T-helper 9 cell (primary cell): ENCODE measurements at regions not wholly inside any gene's neighbourhood (a gene's known extent, or its start where the extent isn't known, plus 50 kb on each side); places are given as distances from the start of the nearest gene placed in this dataset.

ENCODE experiments used
- DNase-seq: peaks from one replicate; pipeline ENCODE4 v3.0.0-alpha.2; 2020

- DNase-seq: no peak
Measured at GRCh38 chr18:8458546-8459215, 150.6 kb upstream of the RAB12 start.

DNA sequence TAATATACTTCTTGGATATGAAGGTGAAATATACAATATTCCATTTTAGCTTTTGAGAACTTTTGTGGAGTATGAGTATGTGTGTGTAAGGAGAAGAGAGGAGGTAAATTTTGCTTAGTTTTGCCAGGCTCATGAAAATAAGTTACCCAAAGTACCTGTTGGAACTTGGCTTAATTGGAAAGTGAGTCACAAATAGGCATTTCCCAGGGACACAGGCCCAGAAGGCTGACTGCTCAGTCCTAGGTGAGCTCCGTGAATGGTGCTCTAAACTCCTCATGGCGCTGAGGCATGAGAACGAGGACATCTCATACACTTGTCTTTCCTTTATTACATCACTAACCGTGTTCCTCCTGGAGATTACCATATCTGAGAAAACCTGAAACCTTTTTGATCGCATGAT lies 148.5 kb upstream of the RAB12 start:
- no peak for DNase-seq

- DNase-seq: no peak
Measured at GRCh38 chr18:8461544-8461943, 147.7 kb upstream of the RAB12 start.

- no peak for DNase-seq
Measured at GRCh38 chr18:8462651-8463185, 146.5 kb upstream of the RAB12 start.

- DNase-seq: no peak
Measured at GRCh38 chr18:8463791-8464190, 145.4 kb upstream of the RAB12 start.

- no peak for DNase-seq
Measured at GRCh38 chr18:8468191-8468590, 141.0 kb upstream of the RAB12 start.

DNA sequence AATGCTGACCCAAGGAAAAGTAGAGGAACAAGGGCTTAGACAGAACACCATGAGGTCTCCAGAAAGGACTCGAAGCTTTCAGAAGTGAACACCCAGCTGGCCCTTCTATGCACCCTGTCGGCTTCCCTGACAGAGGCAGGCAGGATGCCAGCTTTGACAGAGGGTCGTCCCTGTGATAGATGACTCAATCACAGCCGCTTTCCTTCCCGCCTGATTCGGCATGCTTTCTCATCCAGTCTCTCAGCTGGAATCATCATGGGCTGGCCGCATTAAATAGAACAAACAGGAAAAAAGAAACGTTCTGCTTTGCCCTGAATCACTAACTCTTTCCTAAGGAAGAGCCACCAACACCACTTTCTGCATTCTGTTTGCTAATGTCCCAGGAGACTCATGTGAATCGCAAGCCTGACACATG lies 140.3 kb upstream of the RAB12 start:
- DNase-seq: no peak

DNA sequence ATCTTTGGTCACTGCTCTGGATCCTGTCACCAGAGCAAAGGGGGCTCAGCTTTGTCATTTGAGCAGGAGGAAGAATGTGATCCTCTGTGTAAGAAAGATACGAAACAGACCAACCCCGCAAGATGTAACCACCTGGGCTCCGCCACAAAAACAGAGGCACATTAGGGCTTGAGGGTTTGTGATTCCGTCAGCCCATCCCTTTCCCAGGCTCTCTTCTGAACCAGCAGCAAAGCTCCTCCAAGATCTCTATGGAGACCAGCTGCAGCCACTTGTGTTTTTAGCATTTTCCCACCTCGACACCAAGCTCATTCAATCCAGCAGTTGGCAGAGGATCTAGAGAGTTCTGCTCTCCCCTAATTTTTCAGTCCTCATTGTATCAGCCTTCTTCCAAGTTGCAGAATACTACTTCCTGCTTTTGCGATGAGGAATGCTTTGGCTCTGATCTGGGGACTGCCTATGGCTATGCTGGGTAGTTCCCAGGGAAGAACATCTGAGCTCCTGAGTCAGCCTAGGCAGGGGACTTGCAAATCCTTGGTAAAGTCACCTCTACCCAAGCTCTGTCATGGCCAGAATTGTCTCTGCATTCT lies 139.6 kb upstream of the RAB12 start:
- no peak for DNase-seq

GRCh38 chr18:8471372-8471771 lies 137.9 kb upstream of the RAB12 start:
- DNase-seq: no peak

- no peak for DNase-seq
Measured at GRCh38 chr18:8474661-8475060, 134.6 kb upstream of the RAB12 start.

GRCh38 chr18:8477615-8478014 lies 131.6 kb upstream of the RAB12 start:
- DNase-seq: no peak

- peak; percentile 43 for DNase-seq
Measured at GRCh38 chr18:8478166-8478967, 130.9 kb upstream of the RAB12 start.

DNA sequence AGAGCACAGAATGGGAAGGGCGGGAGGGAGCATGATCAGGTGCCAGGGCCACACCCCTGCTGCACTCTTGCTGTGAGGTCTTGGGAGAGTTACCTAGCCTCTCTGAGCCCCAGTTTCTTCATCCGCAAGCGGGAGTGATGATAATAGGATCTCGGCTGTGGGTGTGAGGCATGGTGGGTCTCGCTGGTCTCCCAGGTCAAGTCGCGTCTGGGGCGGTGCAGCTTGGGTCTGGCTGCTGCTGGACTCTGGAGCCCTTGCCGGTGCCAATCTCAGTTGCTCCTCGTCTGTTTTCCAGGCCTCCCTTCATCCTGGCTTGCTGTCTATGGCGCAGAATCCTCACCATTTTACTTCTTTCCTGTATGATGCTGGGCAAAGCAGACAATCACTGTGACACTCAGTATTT lies 130.3 kb upstream of the RAB12 start:
- no peak for DNase-seq

DNA sequence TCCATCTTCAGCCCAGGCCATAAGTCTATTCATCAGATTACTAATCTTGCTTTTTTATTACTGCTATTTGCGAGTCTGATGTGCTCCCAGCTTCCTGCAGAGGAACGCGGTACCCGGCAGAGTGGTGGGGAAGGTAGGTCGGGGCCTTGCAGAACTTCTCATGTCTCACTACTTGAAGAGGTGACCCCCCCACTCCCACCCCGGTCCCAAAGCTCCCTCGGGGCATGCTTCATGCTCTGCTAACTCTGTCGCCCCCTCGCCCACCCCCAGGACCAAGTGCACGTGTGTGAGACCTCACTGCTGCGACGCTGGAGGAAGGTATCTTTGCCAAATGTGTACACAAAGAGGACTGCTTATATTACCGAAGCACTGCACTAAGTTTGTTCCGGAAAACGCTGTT lies 129.4 kb upstream of the RAB12 start:
- no peak for DNase-seq

- no peak for DNase-seq
Measured at GRCh38 chr18:8480506-8481328, 128.5 kb upstream of the RAB12 start.

GRCh38 chr18:8484951-8485350 lies 124.3 kb upstream of the RAB12 start:
- DNase-seq: no peak

DNA sequence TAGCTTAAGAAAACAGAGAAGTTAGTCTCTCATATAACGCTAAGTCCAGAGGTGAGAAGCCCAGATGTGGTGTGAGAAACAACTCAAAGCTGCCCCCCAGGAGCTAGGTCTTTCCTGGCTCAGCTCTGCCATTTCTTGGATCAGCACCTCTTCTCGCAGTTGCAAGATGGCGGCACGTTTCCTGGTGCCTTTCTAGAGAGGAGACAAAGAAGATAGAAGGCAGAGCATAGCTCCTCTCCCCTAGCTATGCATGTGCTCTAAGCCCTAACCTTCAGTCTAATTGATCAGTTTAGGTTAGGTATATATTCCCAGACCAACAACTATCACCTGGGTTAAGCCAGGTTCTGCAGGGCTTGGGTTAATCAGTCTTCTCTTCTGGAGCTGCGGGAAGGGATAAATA lies 119.5 kb upstream of the RAB12 start:
- DNase-seq: no peak

DNA sequence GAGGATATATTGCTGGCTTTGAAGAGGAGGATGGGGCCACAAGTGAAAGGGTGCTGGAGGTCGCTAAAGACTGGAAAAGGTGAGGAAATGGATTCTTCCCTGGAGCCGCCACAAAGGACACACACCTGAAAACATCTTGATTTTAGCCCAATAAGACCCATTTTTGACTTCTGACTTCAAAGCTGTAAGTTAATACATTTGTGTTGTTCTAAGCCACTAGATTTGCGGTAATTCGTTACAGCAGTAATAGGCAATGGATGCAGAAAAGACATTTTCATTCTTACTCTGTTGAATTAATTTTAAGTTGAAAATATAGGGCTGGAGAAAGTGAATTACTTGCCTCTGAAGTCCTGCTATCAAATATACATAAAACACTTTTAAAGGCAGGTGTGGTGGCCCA lies 117.7 kb upstream of the RAB12 start:
- no peak for DNase-seq

DNA sequence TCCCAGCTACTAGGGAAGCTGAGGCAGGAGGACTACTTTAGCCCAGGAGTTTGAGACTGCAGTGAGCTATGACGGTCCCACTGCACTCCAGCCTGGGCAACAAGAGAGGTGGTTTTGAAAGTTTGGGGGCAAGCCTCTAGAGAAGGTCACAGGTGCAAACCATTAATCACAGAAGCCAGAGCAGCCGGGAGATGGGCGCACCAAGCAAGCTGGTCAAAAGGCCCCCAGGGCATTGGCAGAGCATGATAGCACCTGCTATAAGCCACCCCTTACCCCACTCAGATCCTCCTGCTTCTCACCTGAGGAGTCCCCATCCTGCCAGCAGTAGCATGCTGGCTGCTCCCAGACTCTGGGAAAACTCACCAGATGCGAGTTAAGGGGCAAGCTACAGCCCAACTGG lies 116.1 kb upstream of the RAB12 start:
- DNase-seq: no peak

GRCh38 chr18:8496186-8496585 lies 113.1 kb upstream of the RAB12 start:
- no peak for DNase-seq

GRCh38 chr18:8498905-8499304 lies 110.3 kb upstream of the RAB12 start:
- DNase-seq: no peak

DNA sequence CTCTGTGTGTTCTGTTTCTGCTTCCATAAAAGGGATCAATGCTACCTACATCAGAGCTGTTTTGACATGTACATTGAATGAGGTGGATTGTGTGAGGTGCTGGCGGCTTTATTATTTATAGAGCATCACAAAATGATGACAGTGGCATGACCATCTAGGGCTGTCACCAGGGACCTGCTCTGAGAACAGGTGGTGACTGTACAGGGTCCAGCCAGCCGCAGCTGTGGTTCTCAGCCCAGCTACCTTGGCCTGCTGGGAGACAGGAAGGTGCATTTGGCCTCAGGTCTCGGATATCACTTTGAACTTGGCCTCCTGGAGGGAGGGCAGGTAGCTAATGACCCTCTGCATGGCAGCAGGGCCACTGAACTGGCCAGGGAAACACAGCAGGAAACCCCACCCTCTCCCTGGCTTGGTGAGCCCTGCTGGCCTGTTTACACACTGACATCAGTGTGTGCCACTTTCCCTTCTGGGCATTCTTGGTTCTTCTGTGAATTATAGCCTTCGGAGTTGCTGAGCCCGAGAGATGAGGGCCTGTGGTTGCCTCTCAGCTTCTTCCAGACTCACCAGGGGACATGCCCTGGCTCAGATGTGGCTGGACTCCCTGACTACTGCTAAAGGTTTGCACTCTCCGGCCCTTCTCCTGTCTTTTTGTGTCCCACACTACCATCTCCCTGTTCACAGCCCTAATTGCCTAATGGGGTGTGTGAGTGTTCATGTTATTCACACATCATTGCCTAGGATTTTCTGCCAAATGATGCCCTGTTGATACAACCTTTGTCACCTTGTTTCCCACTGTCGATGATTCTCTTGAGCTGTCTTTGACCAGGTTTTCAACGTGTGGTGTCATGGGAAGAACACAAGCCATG lies 109.2 kb upstream of the RAB12 start:
- DNase-seq: no peak
